WTC11 (cell line): ENCODE measurements at regions not wholly inside any gene's neighbourhood (a gene's known extent, or its start where the extent isn't known, plus 50 kb on each side); places are given as distances from the start of the nearest gene placed in this dataset.

Experiments
- ATAC-seq: fragments of 200-7000 bp; cut with Tn5 transposase; 2 replicates; pipeline ENCODE4 v1.10.0; 2021; ENCODE audit warnings: mild to moderate bottlenecking, moderate library complexity
- CTCF ChIA-PET: fragments of 300-600 bp; sonication (Branson Sonifier 250); formaldehyde crosslinking; loops from one replicate; lab custom pipeline; 2021; ENCODE audit warnings: antibody characterized with exemption; lab: Charles Lee
- POLR2A ChIA-PET: fragments of 350-600 bp; sonication (Branson Sonifier 250); formaldehyde crosslinking; loops from one replicate; lab custom pipeline; 2021; ENCODE audit warnings: antibody characterized with exemption; lab: Charles Lee
- DNase-seq: peaks from one replicate; pipeline ENCODE4 v3.0.0; 2021; ENCODE audit warnings: low spot score
- H3K27ac Mint-ChIP-seq: 2 replicates; pipeline ENCODE4 v1.8.0; 2021; ENCODE audit warnings: mixed read lengths
- H3K27me3 Mint-ChIP-seq: 2 replicates; pipeline ENCODE4 v1.8.0; 2021; ENCODE audit warnings: low read depth, mild to moderate bottlenecking, moderate library complexity, mixed read lengths
- H3K36me3 Mint-ChIP-seq: 2 replicates; pipeline ENCODE4 v1.8.0; 2021; ENCODE audit warnings: mixed read lengths
- H3K4me1 Mint-ChIP-seq: 2 replicates; pipeline ENCODE4 v1.8.0; 2022; ENCODE audit warnings: mixed read lengths
- H3K4me3 Mint-ChIP-seq: 2 replicates; pipeline ENCODE4 v1.8.0; 2021; ENCODE audit warnings: mild to moderate bottlenecking, moderate library complexity, mixed read lengths
- H3K9me3 Mint-ChIP-seq: 2 replicates; pipeline ENCODE4 v1.8.0; 2021; ENCODE audit warnings: mixed read lengths
- CREB1 ChIP-seq: sonication (generic); formaldehyde crosslinking; IDR thresholded peaks from 2 replicates; pipeline ENCODE4 v1.8.0; 2023; ENCODE audit warnings: mild to moderate bottlenecking, missing genetic modification reagents
- ESRRA ChIP-seq: sonication (generic); formaldehyde crosslinking; IDR thresholded peaks from 2 replicates; pipeline ENCODE4 v1.8.1; 2022; ENCODE audit warnings: mild to moderate bottlenecking, missing genetic modification reagents, borderline replicate concordance
- FOXP1 ChIP-seq: sonication (generic); formaldehyde crosslinking; IDR thresholded peaks from 2 replicates; pipeline ENCODE4 v1.8.0; 2022; ENCODE audit warnings: missing genetic modification reagents, mild to moderate bottlenecking, moderate library complexity, borderline replicate concordance
- HMGXB4 ChIP-seq: sonication (generic); formaldehyde crosslinking; IDR thresholded peaks from 2 replicates; pipeline ENCODE4 v1.8.1; 2023; ENCODE audit warnings: mild to moderate bottlenecking, moderate library complexity, missing genetic modification reagents
- JUN ChIP-seq: sonication (generic); formaldehyde crosslinking; IDR thresholded peaks from 2 replicates; pipeline ENCODE4 v1.8.0; 2023; ENCODE audit warnings: mild to moderate bottlenecking, missing genetic modification reagents
- MYBL2 ChIP-seq: sonication (generic); formaldehyde crosslinking; IDR thresholded peaks from 2 replicates; pipeline ENCODE4 v1.8.1; 2023; ENCODE audit warnings: mild to moderate bottlenecking, moderate library complexity, missing genetic modification reagents
- NFE2L1 ChIP-seq: sonication (generic); formaldehyde crosslinking; IDR thresholded peaks from 2 replicates; pipeline ENCODE4 v1.8.1; 2023; ENCODE audit warnings: missing genetic modification reagents
- NR1H2 ChIP-seq: sonication (generic); formaldehyde crosslinking; IDR thresholded peaks from 2 replicates; pipeline ENCODE4 v1.9.0; 2021; ENCODE audit warnings: mild to moderate bottlenecking, moderate library complexity, missing genetic modification reagents
- RELA ChIP-seq: sonication (generic); formaldehyde crosslinking; IDR thresholded peaks from 2 replicates; pipeline ENCODE4 v1.8.1; 2022; ENCODE audit warnings: missing genetic modification reagents, mild to moderate bottlenecking, borderline replicate concordance
- RORB ChIP-seq: fragments of 250-450 bp; sonication (Bioruptor Pico); IDR thresholded peaks from 2 replicates; pipeline ENCODE4 v1.9.0; 2021; ENCODE audit warnings: mild to moderate bottlenecking
- TEAD4 ChIP-seq: sonication (generic); formaldehyde crosslinking; IDR thresholded peaks from 2 replicates; pipeline ENCODE4 v1.8.0; 2022; ENCODE audit warnings: mild to moderate bottlenecking, missing genetic modification reagents
- ZNF121 ChIP-seq: sonication (generic); formaldehyde crosslinking; IDR thresholded peaks from 2 replicates; pipeline ENCODE4 v1.8.0; 2023; ENCODE audit warnings: missing genetic modification reagents
- ZNF396 ChIP-seq: fragments of 250-450 bp; sonication (Bioruptor Pico); IDR thresholded peaks from 2 replicates; pipeline ENCODE4 v1.8.0; 2021; ENCODE audit warnings: mild to moderate bottlenecking, moderate library complexity, borderline replicate concordance
- ZSCAN18 ChIP-seq: fragments of 250-450 bp; sonication (Bioruptor Pico); IDR thresholded peaks from 2 replicates; pipeline ENCODE4 v2.1.2; 2022; ENCODE audit warnings: mild to moderate bottlenecking, moderate library complexity
- TF ChIP-seq, protein P1 (sequence below): sonication (generic); formaldehyde crosslinking; IDR thresholded peaks from 2 replicates; pipeline ENCODE4 v1.8.1; 2023; ENCODE audit warnings: mild to moderate bottlenecking, missing genetic modification reagents, borderline replicate concordance
- TF ChIP-seq, protein P2 (sequence below): sonication (generic); formaldehyde crosslinking; IDR thresholded peaks from 2 replicates; pipeline ENCODE4 v1.8.1; 2022; ENCODE audit warnings: missing genetic modification reagents, borderline replicate concordance
- TF ChIP-seq, protein P3 (sequence below): sonication (generic); formaldehyde crosslinking; IDR thresholded peaks from 2 replicates; pipeline ENCODE4 v1.8.0; 2022; ENCODE audit warnings: mild to moderate bottlenecking, missing genetic modification reagents
- TF ChIP-seq, protein P4 (sequence below): fragments of 250-450 bp; sonication (Bioruptor Pico); conservative IDR thresholded peaks from 2 replicates; pipeline ENCODE4 v1.9.0; 2021; ENCODE audit warnings: mild to moderate bottlenecking
- TF ChIP-seq, protein P5 (sequence below): sonication (generic); formaldehyde crosslinking; IDR thresholded peaks from 2 replicates; pipeline ENCODE4 v1.8.1; 2023; ENCODE audit warnings: mild to moderate bottlenecking, missing genetic modification reagents, moderate library complexity

- no peak for TF ChIP-seq RORB (CRISPR knock-in tag)
- TF ChIP-seq, protein P1, sequence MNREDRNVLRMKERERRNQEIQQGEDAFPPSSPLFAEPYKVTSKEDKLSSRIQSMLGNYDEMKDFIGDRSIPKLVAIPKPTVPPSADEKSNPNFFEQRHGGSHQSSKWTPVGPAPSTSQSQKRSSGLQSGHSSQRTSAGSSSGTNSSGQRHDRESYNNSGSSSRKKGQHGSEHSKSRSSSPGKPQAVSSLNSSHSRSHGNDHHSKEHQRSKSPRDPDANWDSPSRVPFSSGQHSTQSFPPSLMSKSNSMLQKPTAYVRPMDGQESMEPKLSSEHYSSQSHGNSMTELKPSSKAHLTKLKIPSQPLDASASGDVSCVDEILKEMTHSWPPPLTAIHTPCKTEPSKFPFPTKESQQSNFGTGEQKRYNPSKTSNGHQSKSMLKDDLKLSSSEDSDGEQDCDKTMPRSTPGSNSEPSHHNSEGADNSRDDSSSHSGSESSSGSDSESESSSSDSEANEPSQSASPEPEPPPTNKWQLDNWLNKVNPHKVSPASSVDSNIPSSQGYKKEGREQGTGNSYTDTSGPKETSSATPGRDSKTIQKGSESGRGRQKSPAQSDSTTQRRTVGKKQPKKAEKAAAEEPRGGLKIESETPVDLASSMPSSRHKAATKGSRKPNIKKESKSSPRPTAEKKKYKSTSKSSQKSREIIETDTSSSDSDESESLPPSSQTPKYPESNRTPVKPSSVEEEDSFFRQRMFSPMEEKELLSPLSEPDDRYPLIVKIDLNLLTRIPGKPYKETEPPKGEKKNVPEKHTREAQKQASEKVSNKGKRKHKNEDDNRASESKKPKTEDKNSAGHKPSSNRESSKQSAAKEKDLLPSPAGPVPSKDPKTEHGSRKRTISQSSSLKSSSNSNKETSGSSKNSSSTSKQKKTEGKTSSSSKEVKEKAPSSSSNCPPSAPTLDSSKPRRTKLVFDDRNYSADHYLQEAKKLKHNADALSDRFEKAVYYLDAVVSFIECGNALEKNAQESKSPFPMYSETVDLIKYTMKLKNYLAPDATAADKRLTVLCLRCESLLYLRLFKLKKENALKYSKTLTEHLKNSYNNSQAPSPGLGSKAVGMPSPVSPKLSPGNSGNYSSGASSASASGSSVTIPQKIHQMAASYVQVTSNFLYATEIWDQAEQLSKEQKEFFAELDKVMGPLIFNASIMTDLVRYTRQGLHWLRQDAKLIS (CRISPR knock-in tag): no peak
- TF ChIP-seq, protein P2, sequence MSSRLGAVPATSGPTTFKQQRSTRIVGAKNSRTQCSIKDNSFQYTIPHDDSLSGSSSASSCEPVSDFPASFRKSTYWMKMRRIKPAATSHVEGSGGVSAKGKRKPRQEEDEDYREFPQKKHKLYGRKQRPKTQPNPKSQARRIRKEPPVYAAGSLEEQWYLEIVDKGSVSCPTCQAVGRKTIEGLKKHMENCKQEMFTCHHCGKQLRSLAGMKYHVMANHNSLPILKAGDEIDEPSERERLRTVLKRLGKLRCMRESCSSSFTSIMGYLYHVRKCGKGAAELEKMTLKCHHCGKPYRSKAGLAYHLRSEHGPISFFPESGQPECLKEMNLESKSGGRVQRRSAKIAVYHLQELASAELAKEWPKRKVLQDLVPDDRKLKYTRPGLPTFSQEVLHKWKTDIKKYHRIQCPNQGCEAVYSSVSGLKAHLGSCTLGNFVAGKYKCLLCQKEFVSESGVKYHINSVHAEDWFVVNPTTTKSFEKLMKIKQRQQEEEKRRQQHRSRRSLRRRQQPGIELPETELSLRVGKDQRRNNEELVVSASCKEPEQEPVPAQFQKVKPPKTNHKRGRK (CRISPR knock-in tag): no peak
- no peak for TF ChIP-seq ZNF396
- no peak for TF ChIP-seq TEAD4 (CRISPR knock-in tag)
- TF ChIP-seq CREB1 (CRISPR knock-in tag): no peak
- ATAC-seq: no peak
- Mint-ChIP-seq H3K9me3 (no peaks in the 10 kb centered on the region), H3K4me3 (no peak overlapping the region), H3K4me1 (peaks cover 53% of the 10 kb centered on the region), H3K36me3 (no peaks in the 10 kb centered on the region), H3K27me3 (no peaks in the 10 kb centered on the region), H3K27ac (no peak overlapping the region)
- POLR2A ChIA-PET: no interaction called here
- no peak for DNase-seq
- CTCF ChIA-PET: interaction anchor here (0.7 to 1.4 kb wide), 4 partner anchors 10 to 98 kb away, joined by 3 to 5 read pairs (median 3); no protein-coding TSS in a partner anchor
Observed at GRCh38 chr2:41967476-41968181, 80.2 kb upstream of the PKDCC start.

GRCh38 chr2:41968182-41968578 lies 79.6 kb upstream of the PKDCC start:
- Mint-ChIP-seq H3K4me3 (no peak overlapping the region), H3K36me3 (no peaks in the 10 kb centered on the region), H3K27ac (no peak overlapping the region), H3K9me3 (no peaks in the 10 kb centered on the region), H3K4me1 (peaks cover 47% of the 10 kb centered on the region), H3K27me3 (no peaks in the 10 kb centered on the region)
- DNase-seq (no peak), ATAC-seq (peak; percentile 15)
- ChIA-PET CTCF (interaction anchor here (1.4 kb wide), 1 partner anchor 98 kb away, joined by 3 read pairs; no protein-coding TSS in a partner anchor), POLR2A (no interaction called here)
- TF ChIP-seq NR1H2 (CRISPR knock-in tag): no peak
- no peak for TF ChIP-seq HMGXB4 (CRISPR knock-in tag)
- no peak for TF ChIP-seq ESRRA (CRISPR knock-in tag)
- TF ChIP-seq, protein P3, sequence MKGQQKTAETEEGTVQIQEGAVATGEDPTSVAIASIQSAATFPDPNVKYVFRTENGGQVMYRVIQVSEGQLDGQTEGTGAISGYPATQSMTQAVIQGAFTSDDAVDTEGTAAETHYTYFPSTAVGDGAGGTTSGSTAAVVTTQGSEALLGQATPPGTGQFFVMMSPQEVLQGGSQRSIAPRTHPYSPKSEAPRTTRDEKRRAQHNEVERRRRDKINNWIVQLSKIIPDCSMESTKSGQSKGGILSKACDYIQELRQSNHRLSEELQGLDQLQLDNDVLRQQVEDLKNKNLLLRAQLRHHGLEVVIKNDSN (CRISPR knock-in tag): no peak
- TF ChIP-seq, protein P4, sequence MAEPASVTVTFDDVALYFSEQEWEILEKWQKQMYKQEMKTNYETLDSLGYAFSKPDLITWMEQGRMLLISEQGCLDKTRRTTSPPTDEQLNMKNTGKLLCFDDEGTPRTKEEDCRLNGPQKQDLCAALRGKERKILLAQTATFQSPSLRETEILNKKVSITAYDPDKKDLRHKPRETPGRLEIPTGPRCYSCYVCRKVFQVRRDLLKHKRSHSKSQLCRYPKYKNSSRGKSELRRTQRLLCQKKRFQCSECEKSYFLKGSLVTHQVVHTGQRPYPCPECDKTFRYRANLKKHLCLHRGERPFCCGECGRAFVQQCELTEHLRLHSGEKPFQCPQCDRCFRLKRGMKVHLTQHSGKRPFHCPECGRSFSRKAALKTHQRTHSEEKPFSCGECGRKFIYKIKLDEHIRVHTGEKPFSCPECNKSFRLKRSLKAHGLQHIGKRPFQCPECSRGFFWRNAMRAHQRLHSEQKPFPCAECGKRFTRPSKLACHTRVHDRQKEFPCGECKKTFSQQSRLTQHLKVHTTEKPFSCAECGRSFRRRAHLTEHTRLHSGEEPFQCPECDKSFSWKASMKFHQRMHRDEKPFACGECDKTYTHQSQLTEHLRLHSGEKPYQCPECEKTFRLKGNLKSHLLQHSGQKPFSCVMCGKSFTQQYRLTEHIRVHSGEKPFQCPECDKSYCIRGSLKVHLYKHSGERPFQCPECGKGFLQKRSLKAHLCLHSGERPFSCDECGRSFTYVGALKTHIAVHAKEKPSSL (CRISPR knock-in tag): no peak
- no peak for TF ChIP-seq ZSCAN18 (CRISPR knock-in tag)
- no peak for TF ChIP-seq RELA (CRISPR knock-in tag)
- TF ChIP-seq FOXP1 (CRISPR knock-in tag): no peak
- TF ChIP-seq, protein P5, sequence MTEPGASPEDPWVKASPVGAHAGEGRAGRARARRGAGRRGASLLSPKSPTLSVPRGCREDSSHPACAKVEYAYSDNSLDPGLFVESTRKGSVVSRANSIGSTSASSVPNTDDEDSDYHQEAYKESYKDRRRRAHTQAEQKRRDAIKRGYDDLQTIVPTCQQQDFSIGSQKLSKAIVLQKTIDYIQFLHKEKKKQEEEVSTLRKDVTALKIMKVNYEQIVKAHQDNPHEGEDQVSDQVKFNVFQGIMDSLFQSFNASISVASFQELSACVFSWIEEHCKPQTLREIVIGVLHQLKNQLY (CRISPR knock-in tag): no peak
- TF ChIP-seq MYBL2 (CRISPR knock-in tag): no peak
- TF ChIP-seq NFE2L1 (CRISPR knock-in tag): no peak
- no peak for TF ChIP-seq ZNF121 (CRISPR knock-in tag)
- TF ChIP-seq JUN (CRISPR knock-in tag): no peak
